Stomach (tissue), 4 donors: ENCODE measurements at regions not wholly inside any gene's neighbourhood (a gene's known extent, or its start where the extent isn't known, plus 50 kb on each side); places are given as distances from the start of the nearest gene placed in this dataset.

Experiments used
- EP300 ChIP-seq: sonication (generic); formaldehyde crosslinking; IDR thresholded peaks from one replicate; pipeline ENCODE4 v1.6.1; 2017; ENCODE audit warnings: antibody characterized with exemption
- POLR2A ChIP-seq, 4 donors: fragments of 450-650 bp; IDR thresholded peaks; one replicate each; pipeline ENCODE4 v1.6.1; 2016; ENCODE audit warnings: antibody characterized with exemption in 4 of 4, control low read depth in 2 of 4, mild to moderate bottlenecking in 1 of 4, moderate library complexity in 1 of 4
- POLR2AphosphoS5 ChIP-seq, 3 donors: sonication (generic); formaldehyde crosslinking; IDR thresholded peaks; one replicate each; pipeline ENCODE4 v1.6.1; 2016; ENCODE audit warnings: antibody characterized with exemption in 3 of 3
- TF ChIP-seq, protein P1 (sequence below), 7 experiments: fragments of 450-650 bp in 4 of 7; fragments of 200-600 bp in 3 of 7; sonication (generic) in 3 of 7; IDR thresholded peaks; one replicate each; pipeline ENCODE4 v1.5.1; 2016 to 2019; ENCODE audit warnings: antibody characterized with exemption in 7 of 7, control low read depth in 2 of 7, mild to moderate bottlenecking in 1 of 7

DNA sequence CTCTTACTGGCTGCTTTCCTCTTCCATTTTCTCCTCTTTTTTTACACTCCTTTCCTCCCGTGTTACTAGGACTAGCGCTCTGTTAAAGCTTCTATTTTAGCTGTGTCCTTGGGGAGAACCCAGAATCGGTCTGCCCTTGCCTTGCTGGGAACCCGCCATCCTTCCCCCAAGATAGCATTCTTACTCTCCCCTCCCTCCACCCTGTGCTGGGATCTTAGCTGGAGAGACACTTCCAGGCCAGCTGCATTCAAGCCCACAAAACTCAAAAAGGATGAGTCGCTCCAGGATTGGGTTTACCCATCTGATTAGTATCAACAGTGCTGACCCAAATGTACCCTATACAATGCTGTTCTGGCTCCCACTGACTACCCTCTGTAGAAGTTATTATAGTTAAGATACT, 200.5 kb upstream of the ASIC2 start:
- TF ChIP-seq POLR2A (IDR thresholded peaks at IDR 0.05) (no peak), POLR2AphosphoS5 (IDR thresholded peaks at IDR 0.05) (no peak), EP300 (no peak)
- TF ChIP-seq, protein P1, sequence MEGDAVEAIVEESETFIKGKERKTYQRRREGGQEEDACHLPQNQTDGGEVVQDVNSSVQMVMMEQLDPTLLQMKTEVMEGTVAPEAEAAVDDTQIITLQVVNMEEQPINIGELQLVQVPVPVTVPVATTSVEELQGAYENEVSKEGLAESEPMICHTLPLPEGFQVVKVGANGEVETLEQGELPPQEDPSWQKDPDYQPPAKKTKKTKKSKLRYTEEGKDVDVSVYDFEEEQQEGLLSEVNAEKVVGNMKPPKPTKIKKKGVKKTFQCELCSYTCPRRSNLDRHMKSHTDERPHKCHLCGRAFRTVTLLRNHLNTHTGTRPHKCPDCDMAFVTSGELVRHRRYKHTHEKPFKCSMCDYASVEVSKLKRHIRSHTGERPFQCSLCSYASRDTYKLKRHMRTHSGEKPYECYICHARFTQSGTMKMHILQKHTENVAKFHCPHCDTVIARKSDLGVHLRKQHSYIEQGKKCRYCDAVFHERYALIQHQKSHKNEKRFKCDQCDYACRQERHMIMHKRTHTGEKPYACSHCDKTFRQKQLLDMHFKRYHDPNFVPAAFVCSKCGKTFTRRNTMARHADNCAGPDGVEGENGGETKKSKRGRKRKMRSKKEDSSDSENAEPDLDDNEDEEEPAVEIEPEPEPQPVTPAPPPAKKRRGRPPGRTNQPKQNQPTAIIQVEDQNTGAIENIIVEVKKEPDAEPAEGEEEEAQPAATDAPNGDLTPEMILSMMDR (IDR thresholded peaks at IDR 0.05): no peak
